Sigmoid colon (tissue), 4 donors: ENCODE measurements at regions not wholly inside any gene's neighbourhood (a gene's known extent, or its start where the extent isn't known, plus 50 kb on each side); places are given as distances from the start of the nearest gene placed in this dataset.
"Not testable (repeated sequence)": the region's sequence is repeated elsewhere in the genome, so short reads cannot be mapped to it uniquely, and the experiment has no call there.

ENCODE experiments used
- CTCF ChIP-seq, 4 experiments: fragments of 450-650 bp in 3 of 4; fragments of 200-600 bp in 1 of 4; IDR thresholded peaks; one replicate each; pipeline ENCODE4 v1.5.1; 2016 to 2019; ENCODE audit warnings: antibody characterized with exemption in 4 of 4, mild to moderate bottlenecking in 3 of 4, moderate library complexity in 2 of 4
- EP300 ChIP-seq, 4 donors: sonication (generic); formaldehyde crosslinking; IDR thresholded peaks; one replicate each; pipeline ENCODE4 v1.6.1; 2017; ENCODE audit warnings: antibody characterized with exemption in 4 of 4
- POLR2A ChIP-seq, 2 donors: fragments of 450-650 bp; IDR thresholded peaks; one replicate each; pipeline ENCODE4 v1.6.1; 2016; ENCODE audit warnings: antibody characterized with exemption in 2 of 2, mild to moderate bottlenecking in 2 of 2, moderate library complexity in 2 of 2

DNA sequence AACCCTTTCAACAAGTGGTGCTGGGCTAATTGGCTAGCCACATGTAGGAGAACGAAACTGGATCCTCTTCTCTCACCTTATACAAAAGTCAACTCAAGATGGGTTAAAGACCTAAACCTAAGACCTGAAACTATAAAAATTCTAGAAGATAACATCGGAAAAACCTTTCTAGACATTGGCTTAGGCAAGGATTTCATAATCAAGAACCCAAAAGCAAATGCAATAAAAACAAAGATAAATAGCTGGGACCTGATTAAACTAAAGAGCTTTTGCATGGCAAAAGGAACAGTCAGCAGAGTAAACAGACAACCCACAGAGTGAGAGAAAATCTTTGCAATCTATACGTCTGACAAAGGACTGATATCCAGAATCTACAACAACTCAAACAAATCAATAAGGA lies 571.1 kb downstream of the BNC2 start:
- not testable (repeated sequence) for TF ChIP-seq POLR2A, CTCF, EP300 (IDR thresholded peaks at IDR 0.05)
